GM10847 (cell line): ENCODE measurements at regions not wholly inside any gene's neighbourhood (a gene's known extent, or its start where the extent isn't known, plus 50 kb on each side); places are given as distances from the start of the nearest gene placed in this dataset.

Experiments
- POLR2A ChIP-seq: IDR thresholded peaks from 2 replicates; pipeline ENCODE4 v1.6.1; 2011; ENCODE audit not compliant: insufficient read length; ENCODE audit errors: extremely low read depth

GRCh38 chr19:28514166-28514565, 698.8 kb downstream of the UQCRFS1 start:
- no peak for TF ChIP-seq POLR2A

GRCh38 chr19:28511655-28512054, 701.3 kb downstream of the UQCRFS1 start:
- no peak for TF ChIP-seq POLR2A

- no peak for TF ChIP-seq POLR2A
Observed at GRCh38 chr19:28509079-28509895, 703.7 kb downstream of the UQCRFS1 start.

DNA sequence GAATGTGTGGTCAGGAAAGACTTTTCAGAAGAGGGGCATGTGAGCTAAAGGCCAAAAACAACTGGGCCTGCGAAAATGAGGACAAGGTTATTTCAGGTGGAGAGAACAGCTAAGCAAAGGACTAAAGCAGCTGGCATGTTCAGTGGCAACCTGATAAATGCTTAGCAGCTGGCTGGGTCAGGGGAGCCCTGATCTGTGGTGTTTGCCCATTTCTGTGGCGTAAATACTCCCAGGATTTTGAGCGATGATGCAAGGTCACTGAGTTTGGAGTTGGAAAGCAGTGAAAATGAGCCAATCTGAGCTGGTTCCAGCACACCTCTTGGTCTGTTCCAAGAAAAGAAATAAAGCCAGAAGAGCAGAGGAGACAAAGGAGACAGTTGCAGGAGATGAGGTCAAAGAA, 704.3 kb downstream of the UQCRFS1 start:
- TF ChIP-seq POLR2A, result no peak

DNA sequence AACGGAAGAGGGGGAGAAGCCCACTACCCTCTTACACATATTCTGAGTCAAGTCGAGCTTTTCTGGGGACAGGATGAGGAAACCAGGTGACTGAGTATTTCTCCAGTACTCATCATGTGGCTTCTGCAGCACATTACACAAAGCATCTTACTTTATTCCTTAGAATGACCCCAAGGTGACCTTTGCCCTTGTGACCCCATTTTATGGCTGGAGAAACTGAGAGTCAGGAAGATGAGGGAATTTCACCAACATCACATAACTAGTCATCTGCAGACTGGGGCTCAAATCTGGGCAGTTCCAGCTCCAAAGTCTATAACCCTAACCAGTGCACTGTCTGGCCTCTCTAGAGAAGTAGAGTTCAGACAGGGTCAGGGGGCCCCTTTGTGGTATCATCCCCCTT, 707.0 kb downstream of the UQCRFS1 start:
- no peak for TF ChIP-seq POLR2A

DNA sequence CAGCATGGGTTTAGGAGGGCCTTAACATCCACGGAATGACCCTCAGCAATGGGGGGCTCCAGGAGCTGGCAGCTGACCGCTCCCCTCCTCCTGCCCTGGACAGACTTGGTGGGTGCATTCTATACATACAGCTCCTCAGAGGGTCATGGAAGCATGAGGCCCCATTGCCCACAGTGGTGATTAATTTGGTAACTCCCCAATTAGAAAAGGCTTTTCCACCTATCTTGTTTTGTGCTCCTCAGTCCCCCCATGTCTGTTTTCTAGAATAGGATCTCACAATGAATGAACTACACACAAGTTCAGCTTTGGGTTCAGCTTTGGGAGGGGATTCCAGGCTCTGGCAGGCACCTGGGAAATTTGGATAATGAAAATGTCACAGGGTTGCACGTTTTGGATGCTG, 707.8 kb downstream of the UQCRFS1 start:
- no peak for TF ChIP-seq POLR2A

DNA sequence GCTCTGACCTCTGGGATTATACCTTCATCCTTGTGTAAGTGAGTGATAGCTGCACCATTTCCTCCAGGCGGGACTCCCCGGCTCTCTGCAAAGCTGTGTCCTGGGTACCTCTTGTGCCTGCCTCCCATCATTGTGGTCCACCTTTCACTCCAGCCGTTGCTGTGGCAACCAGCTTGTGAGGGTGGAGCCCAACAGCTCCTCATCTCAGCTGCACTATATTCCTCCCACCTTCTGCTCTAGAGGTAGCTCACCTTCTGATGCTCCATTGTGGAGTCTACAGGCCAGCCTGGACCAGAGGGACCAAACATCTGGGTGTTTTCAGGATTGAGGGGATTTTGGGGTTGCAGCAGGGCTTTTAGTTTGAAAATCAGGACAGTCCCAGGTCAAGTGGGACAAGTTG, 708.2 kb downstream of the UQCRFS1 start:
- TF ChIP-seq POLR2A, result no peak

DNA sequence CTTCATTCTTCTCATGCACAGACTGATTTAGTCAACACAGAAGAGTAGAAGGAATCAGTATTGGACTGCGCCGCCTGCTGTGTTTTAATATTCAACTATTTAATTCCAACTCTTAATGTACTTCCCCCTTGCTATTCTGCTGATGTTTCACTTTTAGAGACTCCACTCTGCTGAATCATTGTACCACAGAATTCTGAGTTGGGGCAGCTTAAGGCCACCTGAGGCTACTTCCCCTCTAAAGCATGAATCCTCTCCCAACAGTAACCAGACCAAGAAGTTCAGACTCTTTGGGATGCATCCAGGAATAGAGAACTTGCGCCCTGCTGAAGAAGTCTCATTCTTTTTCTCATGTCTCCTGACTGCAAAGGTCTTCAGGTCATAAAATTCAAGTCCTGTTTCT, 708.8 kb downstream of the UQCRFS1 start:
- TF ChIP-seq POLR2A, result no peak

- no peak for TF ChIP-seq POLR2A
Observed at GRCh38 chr19:28502879-28503734, 709.8 kb downstream of the UQCRFS1 start.

GRCh38 chr19:28501976-28502375, 711.0 kb downstream of the UQCRFS1 start:
- no peak for TF ChIP-seq POLR2A

DNA sequence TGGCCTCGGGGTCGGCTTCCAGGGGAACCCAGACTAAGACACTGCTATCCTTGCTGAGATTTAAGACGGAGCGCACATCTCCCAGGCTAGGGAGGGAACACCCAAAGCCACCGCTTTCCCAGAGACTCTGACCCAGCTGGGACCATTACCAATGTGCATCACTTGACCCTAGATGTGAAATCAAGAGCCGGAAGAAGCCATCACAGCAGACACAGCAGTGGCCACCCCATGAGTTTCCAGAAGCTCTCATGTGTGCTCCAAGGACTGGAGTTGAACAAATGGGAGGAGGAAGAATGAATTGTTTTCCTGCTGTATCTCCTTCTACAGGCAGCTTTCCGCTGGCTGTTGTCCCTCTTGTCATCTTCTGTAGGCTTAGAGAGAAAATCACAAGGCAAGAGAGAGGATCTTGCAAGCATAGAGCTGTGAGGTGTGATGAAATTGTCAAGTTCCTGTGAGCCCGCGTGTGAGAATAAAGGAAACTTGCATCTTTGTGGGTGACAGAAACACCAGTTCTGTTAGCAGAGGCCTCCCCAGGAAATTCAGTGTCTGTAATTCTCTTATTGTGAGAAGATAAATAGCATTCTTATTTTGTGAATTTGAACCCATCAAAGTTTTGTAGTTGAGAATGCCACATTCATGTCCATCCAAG, 711.8 kb downstream of the UQCRFS1 start:
- TF ChIP-seq POLR2A, result no peak

- TF ChIP-seq POLR2A, result no peak
Observed at GRCh38 chr19:28500296-28500695, 712.7 kb downstream of the UQCRFS1 start.

GRCh38 chr19:28498404-28498976, 714.5 kb downstream of the UQCRFS1 start:
- no peak for TF ChIP-seq POLR2A

DNA sequence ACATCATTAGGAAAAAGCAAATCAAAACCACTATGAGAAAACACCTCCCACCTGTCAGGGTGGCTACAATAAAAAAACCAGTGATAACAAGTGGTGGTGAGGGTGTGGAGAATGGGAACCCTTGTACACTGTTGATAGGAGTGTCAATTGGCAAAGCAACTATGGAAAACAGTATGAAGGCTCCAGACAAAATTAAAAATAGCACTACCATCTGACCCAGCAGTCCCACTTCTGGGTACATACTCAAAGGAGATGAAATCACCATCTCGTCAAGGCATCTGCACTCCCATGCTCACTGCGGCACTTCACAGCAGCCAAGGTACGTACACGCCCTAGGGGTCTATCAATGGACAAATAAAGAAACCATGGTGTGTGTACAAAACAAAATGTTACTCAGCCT, 715.1 kb downstream of the UQCRFS1 start:
- no peak for TF ChIP-seq POLR2A

DNA sequence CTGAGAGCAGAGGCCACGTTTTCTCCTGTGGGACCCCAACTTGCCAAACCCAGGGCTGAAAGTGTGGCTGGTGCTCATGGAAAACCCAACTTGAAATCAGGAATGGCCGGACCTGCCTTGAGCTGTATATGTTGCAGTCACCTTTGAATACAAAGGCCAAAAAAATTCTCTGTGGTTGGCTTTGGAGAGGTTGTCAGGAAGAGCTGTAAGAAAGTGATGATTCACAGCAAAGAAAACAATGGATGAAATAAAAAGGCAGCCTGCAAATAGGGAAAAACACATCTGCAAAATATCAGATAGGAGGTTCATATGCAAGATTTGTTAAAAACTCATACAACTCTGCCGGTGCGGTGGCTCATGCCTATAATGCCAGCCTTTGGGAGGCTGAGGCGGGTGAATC, 715.8 kb downstream of the UQCRFS1 start:
- no peak for TF ChIP-seq POLR2A
